ENCODE measurements at regions not wholly inside any gene's neighbourhood (a gene's known extent, or its start where the extent isn't known, plus 50 kb on each side); places are given as distances from the start of the nearest gene placed in this dataset.

DNA sequence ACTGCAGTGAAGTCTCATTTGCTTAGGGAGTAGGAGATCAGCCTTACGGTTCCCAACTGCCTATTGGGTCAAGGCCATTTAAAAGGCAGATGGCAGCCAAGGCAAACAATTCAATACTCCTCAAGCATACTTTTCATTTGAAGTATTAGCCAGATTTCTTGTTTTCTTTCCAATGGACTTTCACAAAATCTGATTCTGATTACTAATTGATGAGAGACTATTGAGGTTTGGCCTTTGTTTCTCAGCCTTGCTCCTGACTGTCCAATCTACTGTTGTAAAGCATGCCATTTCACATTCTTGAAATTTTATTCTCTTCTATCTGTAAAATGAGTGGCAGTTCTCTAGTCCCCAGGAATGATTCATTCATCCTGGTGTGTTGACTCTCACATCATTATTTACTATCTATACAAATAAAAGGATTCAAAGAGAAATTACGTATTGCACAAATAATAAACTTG lies 166.2 kb upstream of the TGFBR2 start:
- TF ChIP-seq, protein P1, sequence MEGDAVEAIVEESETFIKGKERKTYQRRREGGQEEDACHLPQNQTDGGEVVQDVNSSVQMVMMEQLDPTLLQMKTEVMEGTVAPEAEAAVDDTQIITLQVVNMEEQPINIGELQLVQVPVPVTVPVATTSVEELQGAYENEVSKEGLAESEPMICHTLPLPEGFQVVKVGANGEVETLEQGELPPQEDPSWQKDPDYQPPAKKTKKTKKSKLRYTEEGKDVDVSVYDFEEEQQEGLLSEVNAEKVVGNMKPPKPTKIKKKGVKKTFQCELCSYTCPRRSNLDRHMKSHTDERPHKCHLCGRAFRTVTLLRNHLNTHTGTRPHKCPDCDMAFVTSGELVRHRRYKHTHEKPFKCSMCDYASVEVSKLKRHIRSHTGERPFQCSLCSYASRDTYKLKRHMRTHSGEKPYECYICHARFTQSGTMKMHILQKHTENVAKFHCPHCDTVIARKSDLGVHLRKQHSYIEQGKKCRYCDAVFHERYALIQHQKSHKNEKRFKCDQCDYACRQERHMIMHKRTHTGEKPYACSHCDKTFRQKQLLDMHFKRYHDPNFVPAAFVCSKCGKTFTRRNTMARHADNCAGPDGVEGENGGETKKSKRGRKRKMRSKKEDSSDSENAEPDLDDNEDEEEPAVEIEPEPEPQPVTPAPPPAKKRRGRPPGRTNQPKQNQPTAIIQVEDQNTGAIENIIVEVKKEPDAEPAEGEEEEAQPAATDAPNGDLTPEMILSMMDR (IDR thresholded peaks at IDR 0.05): no peak
- TF ChIP-seq POLR2A (IDR thresholded peaks at IDR 0.05): no peak

All from Peyer's patch (tissue), 4 donors.